ENCODE measurements at regions not wholly inside any gene's neighbourhood (a gene's known extent, or its start where the extent isn't known, plus 50 kb on each side); places are given as distances from the start of the nearest gene placed in this dataset.
"Not testable (repeated sequence)": the region's sequence is repeated elsewhere in the genome, so short reads cannot be mapped to it uniquely, and the experiment has no call there.

GRCh38 chr16:8120001-8120400 lies 470.3 kb downstream of the TMEM114 start:
- ChIA-PET CTCF (no interaction called here), POLR2A (interaction anchor here (0.6 kb wide), 1 partner anchor 424 kb away, joined by 3 read pairs; no protein-coding TSS in a partner anchor)
- Histone ChIP-seq H3K27ac (ENCODE audit: extremely low read depth, low read depth, low read length) (no peak overlapping the region), H3K4me3 (ENCODE audit: low read depth, low read length) (no peak overlapping the region), H3K4me1 (ENCODE audit: control insufficient read depth, insufficient read depth, low read length) (no peaks in the 10 kb centered on the region), H3K9me3 (ENCODE audit: control insufficient read depth, insufficient read depth, low read depth, low read length) (no peaks in the 10 kb centered on the region), H3K36me3 (ENCODE audit: control insufficient read depth in 2 of 2, insufficient read depth in 1 of 2, low read length in 2 of 2) (no peaks in the 10 kb centered on the region)
- no peak for TF ChIP-seq ZFP3 (tag by site-specific recombination; IDR thresholded peaks at IDR 0.05; ENCODE audit: low read depth)
- TF ChIP-seq ZNF175 (tag by site-specific recombination; IDR thresholded peaks at IDR 0.05), result no peak
- no peak for TF ChIP-seq ZNF23 (tag by site-specific recombination; IDR thresholded peaks at IDR 0.05; ENCODE audit: borderline replicate concordance)
- TF ChIP-seq ZNF266 (tag by site-specific recombination; IDR thresholded peaks at IDR 0.05; ENCODE audit: low read depth), result no peak
- no peak for TF ChIP-seq ZNF211 (tag by site-specific recombination; IDR thresholded peaks at IDR 0.05; ENCODE audit: low read depth)
- no peak for TF ChIP-seq ZNF596 (tag by site-specific recombination; IDR thresholded peaks at IDR 0.05)
- no peak for TF ChIP-seq ZNF785 (tag by site-specific recombination; IDR thresholded peaks at IDR 0.05)
- no peak for TF ChIP-seq OVOL3 (tag by site-specific recombination; IDR thresholded peaks at IDR 0.05)
- no peak for TF ChIP-seq ZNF561 (tag by site-specific recombination; IDR thresholded peaks at IDR 0.05; ENCODE audit: borderline replicate concordance)
- TF ChIP-seq ZNF366 (tag by site-specific recombination; conservative IDR thresholded peaks at IDR 0.05), result no peak
- TF ChIP-seq PRDM6 (tag by site-specific recombination; IDR thresholded peaks at IDR 0.05), result no peak
- no peak for TF ChIP-seq ATF2 (tag by site-specific recombination; IDR thresholded peaks at IDR 0.05; ENCODE audit: low read depth)

GRCh38 chr16:8115814-8116213 lies 474.5 kb downstream of the TMEM114 start:
- ChIA-PET CTCF (no interaction called here), POLR2A (no interaction called here)
- Histone ChIP-seq H3K4me1 (ENCODE audit: control insufficient read depth, insufficient read depth, low read length) (no peaks in the 10 kb centered on the region), H3K27ac (ENCODE audit: extremely low read depth, low read depth, low read length) (no peak overlapping the region), H3K4me3 (ENCODE audit: low read depth, low read length) (no peak overlapping the region), H3K9me3 (ENCODE audit: control insufficient read depth, insufficient read depth, low read depth, low read length) (no peaks in the 10 kb centered on the region), H3K36me3 (ENCODE audit: control insufficient read depth in 2 of 2, insufficient read depth in 1 of 2, low read length in 2 of 2) (no peaks in the 10 kb centered on the region)
- TF ChIP-seq ZNF645 (tag by site-specific recombination; IDR thresholded peaks at IDR 0.05) (no peak), ZNF292 (tag by site-specific recombination; IDR thresholded peaks at IDR 0.05; ENCODE audit: borderline replicate concordance, low read depth) (no peak), ZFP41 (tag by site-specific recombination; IDR thresholded peaks at IDR 0.05; ENCODE audit: borderline replicate concordance) (no peak), ZNF366 (tag by site-specific recombination; conservative IDR thresholded peaks at IDR 0.05) (no peak), ZBTB7A (tag by site-specific recombination; IDR thresholded peaks at IDR 0.05; ENCODE audit: low read depth) (no peak), GFI1B (tag by site-specific recombination; IDR thresholded peaks at IDR 0.05) (no peak), ZNF585B (tag by site-specific recombination; IDR thresholded peaks at IDR 0.05) (no peak), ZNF600 (tag by site-specific recombination; IDR thresholded peaks at IDR 0.05) (no peak), ZNF514 (tag by site-specific recombination; IDR thresholded peaks at IDR 0.05) (no peak), OSR2 (tag by site-specific recombination; IDR thresholded peaks at IDR 0.05) (no peak), ZNF2 (tag by site-specific recombination; IDR thresholded peaks at IDR 0.05) (no peak), ZNF280D (tag by site-specific recombination; IDR thresholded peaks at IDR 0.05) (no peak)

GRCh38 chr16:8114941-8115340 lies 475.4 kb downstream of the TMEM114 start:
- POLR2A ChIA-PET; H3K4me1 ChIP-seq (ENCODE audit: control insufficient read depth, insufficient read depth, low read length); CTCF ChIA-PET; H3K27ac ChIP-seq (ENCODE audit: extremely low read depth, low read depth, low read length); H3K4me3 ChIP-seq (ENCODE audit: low read depth, low read length); H3K36me3 ChIP-seq (ENCODE audit: control insufficient read depth in 2 of 2, insufficient read depth in 1 of 2, low read length in 2 of 2); H3K9me3 ChIP-seq (ENCODE audit: control insufficient read depth, insufficient read depth, low read depth, low read length): not testable (repeated sequence)
